ENCODE measurements at regions not wholly inside any gene's neighbourhood (a gene's known extent, or its start where the extent isn't known, plus 50 kb on each side); places are given as distances from the start of the nearest gene placed in this dataset.

DNA sequence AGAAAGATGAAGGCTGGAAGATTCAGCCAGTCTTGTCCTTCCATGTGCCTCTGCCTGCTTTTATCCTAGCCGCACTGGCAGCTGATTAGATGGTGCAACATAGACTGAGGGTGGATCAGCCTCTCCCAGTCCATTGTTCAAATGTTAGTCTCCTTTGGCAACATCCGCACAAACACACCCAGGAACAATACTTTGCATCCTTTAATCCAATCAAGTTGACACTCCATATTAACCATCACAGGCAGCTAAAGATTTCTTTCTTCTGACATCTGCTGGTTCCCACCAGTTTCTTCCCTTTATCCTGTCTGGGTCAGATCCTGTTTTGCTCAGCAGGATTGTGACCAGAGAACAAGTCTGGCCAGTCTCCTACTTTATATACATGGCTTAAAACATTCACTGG lies 276.5 kb upstream of the TYRP1 start:
- TF ChIP-seq, protein P1, sequence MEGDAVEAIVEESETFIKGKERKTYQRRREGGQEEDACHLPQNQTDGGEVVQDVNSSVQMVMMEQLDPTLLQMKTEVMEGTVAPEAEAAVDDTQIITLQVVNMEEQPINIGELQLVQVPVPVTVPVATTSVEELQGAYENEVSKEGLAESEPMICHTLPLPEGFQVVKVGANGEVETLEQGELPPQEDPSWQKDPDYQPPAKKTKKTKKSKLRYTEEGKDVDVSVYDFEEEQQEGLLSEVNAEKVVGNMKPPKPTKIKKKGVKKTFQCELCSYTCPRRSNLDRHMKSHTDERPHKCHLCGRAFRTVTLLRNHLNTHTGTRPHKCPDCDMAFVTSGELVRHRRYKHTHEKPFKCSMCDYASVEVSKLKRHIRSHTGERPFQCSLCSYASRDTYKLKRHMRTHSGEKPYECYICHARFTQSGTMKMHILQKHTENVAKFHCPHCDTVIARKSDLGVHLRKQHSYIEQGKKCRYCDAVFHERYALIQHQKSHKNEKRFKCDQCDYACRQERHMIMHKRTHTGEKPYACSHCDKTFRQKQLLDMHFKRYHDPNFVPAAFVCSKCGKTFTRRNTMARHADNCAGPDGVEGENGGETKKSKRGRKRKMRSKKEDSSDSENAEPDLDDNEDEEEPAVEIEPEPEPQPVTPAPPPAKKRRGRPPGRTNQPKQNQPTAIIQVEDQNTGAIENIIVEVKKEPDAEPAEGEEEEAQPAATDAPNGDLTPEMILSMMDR (IDR thresholded peaks at IDR 0.05) = no peak
- TF ChIP-seq POLR2AphosphoS5 (IDR thresholded peaks at IDR 0.05; ENCODE audit: insufficient read depth in 1 of 2, low read depth in 1 of 2) (no peak), POLR2A (IDR thresholded peaks at IDR 0.05) (no peak)

Measured in vagina (tissue), 2 donors.